Panc1 (cell line): ENCODE measurements at regions not wholly inside any gene's neighbourhood (a gene's known extent, or its start where the extent isn't known, plus 50 kb on each side); places are given as distances from the start of the nearest gene placed in this dataset.

Experiments
- ATAC-seq: fragments of 200-7000 bp; cut with Tn5 transposase; 2 replicates; pipeline ENCODE4 v1.9.1; 2020; ENCODE audit warnings: mild to moderate bottlenecking, moderate library complexity
- BruUV-seq: library from RNA; stranded (reverse); fragments of 400-500 nt; replicated peaks from 2 replicates; lab custom pipeline; 2021; lab: Mats Ljungman, UMichigan
- CTCF ChIA-PET: fragments of 300-600 bp; sonication (Branson Sonifier 250); formaldehyde crosslinking; loops from one replicate; lab custom pipeline; 2022; ENCODE audit warnings: antibody characterized with exemption; lab: Charles Lee
- POLR2A ChIA-PET: fragments of 300-600 bp; sonication (Branson Sonifier 250); formaldehyde crosslinking; loops from one replicate; lab custom pipeline; 2022; ENCODE audit warnings: antibody characterized with exemption; lab: Charles Lee
- DNase-seq: peaks from one replicate; pipeline ENCODE4 v3.0.0-alpha.2; 2010; ENCODE audit warnings: low read depth, low spot score
- H3K27ac ChIP-seq: 2 replicates; pipeline ENCODE4 v1.5.1; 2011; ENCODE audit warnings: mild to moderate bottlenecking, low read length, inconsistent platforms
- H3K27me3 ChIP-seq: fragments of 200-500 bp; sonication (Bioruptor generic); 2 replicates; pipeline ENCODE4 v1.6.0; 2014; ENCODE audit warnings: low read length, inconsistent platforms; ENCODE audit not compliant: control insufficient read depth, insufficient read depth
- H3K36me3 ChIP-seq: fragments of 200-500 bp; sonication (Bioruptor generic); 2 replicates; pipeline ENCODE4 v1.5.1; 2014; ENCODE audit warnings: inconsistent platforms, mild to moderate bottlenecking, low read length, moderate library complexity; ENCODE audit not compliant: control insufficient read depth, insufficient read depth
- H3K4me1 ChIP-seq: 2 replicates; pipeline ENCODE4 v1.5.1; 2011; ENCODE audit warnings: inconsistent platforms, mild to moderate bottlenecking, low read length, moderate library complexity; ENCODE audit not compliant: control insufficient read depth, insufficient read depth
- H3K4me3 ChIP-seq, 2 experiments: 2 replicates each; pipeline ENCODE4 v1.5.1; 2011 to 2012; ENCODE audit warnings: low read depth in 2 of 2, low read length in 2 of 2, mild to moderate bottlenecking in 2 of 2, inconsistent platforms in 1 of 2, moderate library complexity in 1 of 2
- H3K9me3 ChIP-seq: fragments of 200-500 bp; sonication (Bioruptor generic); 2 replicates; pipeline ENCODE4 v1.5.1; 2014; ENCODE audit warnings: low read depth, mild to moderate bottlenecking, inconsistent platforms, low read length, moderate library complexity; ENCODE audit not compliant: control insufficient read depth, insufficient read depth
- CTCF ChIP-seq: fragments of 450-650 bp; IDR thresholded peaks from 2 replicates; pipeline ENCODE4 v1.5.1; 2017; ENCODE audit warnings: mild to moderate bottlenecking
- POLR2AphosphoS5 ChIP-seq: IDR thresholded peaks from 2 replicates; pipeline ENCODE4 v1.6.1; 2012; ENCODE audit warnings: mild to moderate bottlenecking, low read depth, low read length, moderate library complexity
- REST ChIP-seq, 2 experiments: IDR thresholded peaks; 2 replicates each; pipeline ENCODE4 v1.6.1; 2011 to 2012; ENCODE audit warnings: low read depth in 2 of 2, control low read depth in 1 of 2, low read length in 1 of 2, mild to moderate bottlenecking in 1 of 2, moderate library complexity in 1 of 2; ENCODE audit not compliant: insufficient read depth in 1 of 2
- SIN3A ChIP-seq: IDR thresholded peaks from 2 replicates; pipeline ENCODE4 v1.6.1; 2012; ENCODE audit warnings: low read depth, mild to moderate bottlenecking, low read length, moderate library complexity, borderline replicate concordance; ENCODE audit not compliant: insufficient read depth
- TCF7L2 ChIP-seq: IDR thresholded peaks from 2 replicates; pipeline ENCODE4 v1.6.1; 2011; ENCODE audit warnings: mild to moderate bottlenecking, low read depth, low read length, inconsistent platforms
- in situ Hi-C: cut with HindIII; loops from 2 replicates; pipeline ENCODE4 v1.10.0; 2016; ENCODE audit warnings: low sequenced_read_pairs, low pct_unique_long_range_greater_than_20kb
- intact Hi-C: fragments of 100-400 bp; cut with micrococcal nuclease; formaldehyde crosslinking; loops from one replicate; pipeline ENCODE4 v1.10.0; 2022; ENCODE audit not compliant: unreplicated experiment

GRCh38 chr3:143192193-143192592 lies 72.6 kb downstream of the CHST2 start:
- in situ Hi-C loops, result no loop called here

GRCh38 chr3:143200001-143200924 lies 80.7 kb downstream of the CHST2 start:
- ChIA-PET CTCF (interaction anchor here (0.6 kb wide), 1 partner anchor 148 kb away, joined by 4 read pairs; no protein-coding TSS in a partner anchor), POLR2A (no interaction called here)
- in situ Hi-C loops, result no loop called here
- Histone ChIP-seq H3K27me3 (peaks cover 2% of the 10 kb centered on the region; the same call in 1 of the 2 replicates), H3K4me3 (no peak overlapping the region), H3K4me1 (no peaks in the 10 kb centered on the region), H3K36me3 (no peaks in the 10 kb centered on the region), H3K9me3 (no peaks in the 10 kb centered on the region), H3K27ac (no peak overlapping the region)
- no TSS peak for BruUV-seq
- no peak for DNase-seq
- ATAC-seq, result no peak
- intact Hi-C loops, result no loop called here
- TF ChIP-seq POLR2AphosphoS5 (no peak), REST (IDR thresholded peaks at IDR 0.05; ENCODE audit: insufficient read depth in 1 of 2, low read depth in 2 of 2, low read length in 1 of 2) (no peak), TCF7L2 (no peak), SIN3A (no peak)

More at GRCh38 chr3:143192193-143192592, 72.6 kb downstream of the CHST2 start:
- Histone ChIP-seq H3K27ac (no peak overlapping the region), H3K4me1 (no peaks in the 10 kb centered on the region), H3K36me3 (no peaks in the 10 kb centered on the region), H3K9me3 (no peaks in the 10 kb centered on the region), H3K27me3 (no peaks in the 10 kb centered on the region), H3K4me3 (no peak overlapping the region)
- ATAC-seq, result no peak
- ChIA-PET POLR2A (no interaction called here), CTCF (no interaction called here)
- intact Hi-C loops, result no loop called here
- TF ChIP-seq CTCF (no peak), REST (IDR thresholded peaks at IDR 0.05; ENCODE audit: insufficient read depth in 1 of 2, low read depth in 2 of 2, low read length in 1 of 2) (no peak), POLR2AphosphoS5 (no peak), TCF7L2 (no peak), SIN3A (no peak)
- BruUV-seq, result no TSS peak
- DNase-seq, result no peak
